ENCODE measurements at regions not wholly inside any gene's neighbourhood (a gene's known extent, or its start where the extent isn't known, plus 50 kb on each side); places are given as distances from the start of the nearest gene placed in this dataset.

DNA sequence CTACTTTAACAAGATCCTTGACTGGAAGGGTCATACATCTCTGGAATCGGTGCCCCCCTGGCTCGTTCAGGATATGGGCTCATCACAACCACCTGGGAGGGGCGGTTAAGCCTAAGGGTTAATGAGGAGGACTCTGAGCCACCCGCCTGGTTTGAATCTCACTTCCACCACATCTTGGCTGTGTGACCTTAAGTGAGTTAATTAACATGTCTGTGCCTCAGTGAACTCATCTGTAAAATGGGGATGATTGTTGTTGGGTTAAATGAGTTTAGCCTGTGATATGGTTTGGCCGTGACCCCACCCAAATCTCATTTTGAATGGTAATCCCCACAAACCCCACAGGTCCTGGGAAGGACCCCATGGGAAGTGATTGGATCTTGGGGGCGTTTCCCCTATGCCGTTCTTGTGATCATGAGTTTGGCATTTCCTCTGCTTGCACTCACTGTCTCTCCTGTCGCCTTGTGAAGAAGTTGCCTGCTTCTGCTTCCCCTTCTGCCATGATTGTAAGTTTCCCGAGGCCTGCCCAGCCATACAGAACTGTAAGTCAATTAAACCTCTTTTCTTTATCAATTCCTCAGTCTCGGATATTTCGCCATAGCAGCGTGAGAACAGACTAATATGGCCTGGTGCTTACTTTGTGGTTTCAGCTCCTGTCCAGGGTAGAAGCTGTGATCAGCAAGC is 214.0 kb upstream of the CIBAR2 start:
- no peak for DNase-seq (ENCODE audit: low read depth, low spot score)

DNA sequence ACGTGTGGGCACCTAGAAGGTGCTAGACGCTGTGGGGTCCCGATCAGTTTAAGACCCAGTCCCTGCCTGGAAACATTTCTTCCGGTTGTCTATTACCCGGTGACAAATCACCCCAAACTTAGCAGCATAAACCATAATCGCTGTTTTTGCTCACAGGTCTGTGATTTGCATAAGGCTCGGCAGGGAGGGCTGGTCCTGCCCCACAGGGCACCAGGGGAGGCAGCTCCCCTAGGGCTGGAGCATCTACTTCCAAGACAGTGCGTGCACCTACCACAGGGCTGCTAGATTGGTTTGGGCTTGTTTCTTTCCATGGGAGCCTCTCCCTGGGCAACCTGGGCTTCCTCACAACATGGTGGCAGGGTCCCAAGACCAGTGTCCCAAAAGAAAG is 214.5 kb upstream of the CIBAR2 start:
- no peak for DNase-seq (ENCODE audit: low read depth, low spot score)

DNA sequence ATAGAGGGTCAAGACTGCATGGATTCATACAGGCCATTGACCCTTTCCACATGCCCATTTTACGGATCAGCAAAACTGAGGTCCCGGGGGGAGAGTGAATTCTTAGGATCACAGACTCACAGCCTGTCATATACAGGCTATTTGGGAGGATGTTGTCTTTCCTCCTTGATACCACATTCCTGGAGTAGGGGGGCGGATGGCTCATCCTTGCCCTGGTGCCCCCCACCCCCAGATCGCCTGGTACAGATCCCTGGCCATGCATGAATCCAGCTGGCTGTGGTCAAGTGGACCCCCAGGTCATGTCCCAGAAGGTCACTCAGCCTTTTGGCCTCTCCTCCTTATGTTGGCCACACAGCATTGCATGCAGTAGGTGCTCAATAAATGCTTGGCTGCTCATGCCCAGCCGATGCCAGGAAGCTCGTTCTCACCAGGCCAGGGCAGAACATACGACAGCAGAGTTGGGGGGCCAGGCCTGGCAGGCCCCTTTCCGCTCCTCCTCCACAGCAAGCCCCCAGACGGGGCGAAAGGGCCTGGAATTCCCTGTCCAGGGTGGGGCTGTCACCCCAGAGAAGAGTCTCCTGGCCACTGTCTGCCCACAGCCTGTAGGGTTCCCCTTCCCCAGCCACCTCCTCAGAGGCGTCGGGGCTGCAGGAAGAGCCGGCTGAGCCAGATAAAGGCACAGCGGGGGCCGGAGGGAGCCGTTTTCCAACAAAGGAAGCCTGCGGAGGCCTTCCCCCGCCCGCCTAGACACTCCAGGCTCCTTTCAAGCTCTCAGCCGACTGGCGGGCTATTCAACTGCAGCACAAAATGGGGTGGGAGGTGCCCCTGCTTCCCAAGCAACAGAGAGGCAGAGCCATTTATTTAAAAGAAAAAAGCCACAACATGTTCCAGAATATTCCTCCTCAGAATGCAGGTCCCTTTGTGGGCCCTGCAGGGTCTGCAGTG is 215.7 kb upstream of the CIBAR2 start:
- no peak for DNase-seq (ENCODE audit: low read depth, low spot score)

DNA sequence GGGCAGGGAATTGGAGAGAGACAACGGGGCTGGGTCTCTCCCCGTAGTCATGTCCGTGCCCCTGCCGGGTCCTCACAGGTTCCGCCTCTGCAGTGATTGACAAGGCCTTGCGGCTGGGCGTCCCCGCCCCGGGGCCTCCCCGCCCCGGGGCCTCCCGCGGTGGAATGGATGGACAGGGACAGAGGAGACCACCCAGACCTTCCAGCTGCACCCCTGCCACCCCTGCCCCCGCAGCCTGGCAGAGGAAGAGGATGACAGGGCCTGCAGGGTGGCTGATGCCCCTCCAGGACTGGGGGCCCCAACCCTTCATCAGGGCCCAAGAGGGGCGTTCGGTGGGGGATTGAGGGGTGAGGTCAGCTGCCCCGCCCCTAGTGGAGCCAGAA is 216.4 kb upstream of the CIBAR2 start:
- DNase-seq (ENCODE audit: low read depth, low spot score), result no peak

DNA sequence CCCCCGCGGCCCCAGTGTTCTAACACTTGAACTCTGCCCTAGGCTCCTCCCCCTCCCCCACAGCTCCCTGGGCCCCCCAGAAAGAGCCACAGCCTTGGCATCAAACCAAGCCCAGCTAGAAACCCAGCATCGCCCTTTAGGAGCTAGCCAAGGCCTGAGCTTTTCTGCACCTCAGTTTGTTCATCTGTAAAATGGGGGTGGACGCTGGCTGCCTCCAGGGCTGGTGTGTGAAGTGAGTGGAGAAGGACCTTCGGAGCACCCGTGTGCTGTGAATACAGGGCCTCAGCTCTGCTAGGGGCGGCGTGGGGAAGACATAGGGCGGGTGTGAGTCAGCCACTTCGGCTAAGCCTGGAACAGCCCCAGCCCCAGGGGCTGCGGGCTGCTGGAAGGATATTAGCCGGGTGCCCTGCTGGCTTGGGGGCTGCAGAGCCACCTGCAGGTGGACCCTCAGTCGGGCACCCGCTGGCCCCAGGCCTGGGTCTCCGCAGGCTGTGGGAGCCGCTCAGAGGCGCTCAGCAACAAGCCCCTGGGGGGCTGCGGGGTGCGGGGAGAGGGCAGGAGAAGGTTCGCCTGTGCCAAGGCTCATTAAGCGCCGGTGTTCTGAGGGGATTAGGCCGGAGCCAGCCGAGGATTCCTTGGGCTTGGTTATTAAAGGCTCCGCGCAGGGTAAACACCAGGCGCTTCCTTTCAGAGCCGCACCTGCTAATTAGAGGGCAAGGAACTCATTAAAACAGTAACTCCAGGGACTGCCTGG is 217.0 kb upstream of the CIBAR2 start:
- no peak for DNase-seq (ENCODE audit: low read depth, low spot score)

DNA sequence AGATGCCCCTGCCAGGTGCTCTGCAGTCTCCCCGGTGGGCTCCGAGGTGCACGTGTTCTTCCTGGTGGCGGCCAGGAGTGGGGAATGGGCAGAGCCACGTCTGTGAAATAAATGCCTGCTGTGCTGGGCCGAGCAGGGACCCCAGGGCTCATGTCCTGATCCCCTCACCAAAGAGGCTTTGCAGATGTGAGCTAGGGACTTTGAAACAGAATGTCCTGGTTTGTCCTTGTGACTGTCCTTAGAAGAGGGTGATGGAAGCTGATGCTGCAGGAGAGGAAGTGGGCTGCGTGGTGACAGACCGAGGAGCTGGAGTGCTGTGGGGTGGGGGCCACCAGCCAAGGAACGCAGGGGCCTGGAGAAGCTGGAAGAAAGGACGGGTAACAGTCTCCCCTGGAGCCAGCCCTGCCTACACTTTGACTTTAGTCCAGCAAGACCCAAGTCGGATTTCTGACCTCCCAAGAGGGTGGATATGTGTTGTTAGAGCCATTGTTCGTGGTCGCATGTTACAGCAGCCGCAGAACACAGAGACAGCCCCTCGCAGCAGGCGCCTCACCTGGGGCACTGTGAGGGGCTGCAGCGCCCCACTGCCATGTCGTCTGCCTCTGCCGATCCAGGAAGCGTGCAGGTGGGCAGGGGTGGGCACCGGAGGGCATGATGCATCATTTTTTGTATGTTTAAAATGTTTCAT is 217.9 kb upstream of the CIBAR2 start:
- DNase-seq (ENCODE audit: low read depth, low spot score), result no peak

DNA sequence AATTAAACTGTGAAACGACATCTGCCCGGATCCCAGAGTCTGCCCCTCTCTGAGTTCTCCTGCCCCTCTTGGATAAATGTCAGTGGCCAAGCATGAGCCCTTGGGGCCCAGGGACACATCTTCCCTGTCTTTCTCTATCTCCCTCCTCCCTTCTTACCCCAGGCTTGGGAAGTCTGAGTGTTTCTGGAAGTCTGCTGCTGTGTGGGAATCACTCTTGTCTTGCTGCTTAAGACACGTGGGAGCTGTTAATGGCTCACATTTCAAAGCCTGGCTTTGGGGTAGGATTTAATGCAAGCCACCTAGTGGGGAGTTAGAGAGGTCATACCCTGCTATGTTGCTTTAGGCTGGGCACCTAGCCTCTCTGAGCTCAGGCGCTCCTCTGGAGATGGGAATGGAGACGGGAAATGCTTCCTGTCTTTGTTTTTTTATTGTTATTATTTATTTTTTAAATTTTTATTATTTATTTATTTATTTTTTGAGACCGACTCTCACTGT is 218.5 kb upstream of the CIBAR2 start:
- DNase-seq (ENCODE audit: low read depth, low spot score), result no peak

DNA sequence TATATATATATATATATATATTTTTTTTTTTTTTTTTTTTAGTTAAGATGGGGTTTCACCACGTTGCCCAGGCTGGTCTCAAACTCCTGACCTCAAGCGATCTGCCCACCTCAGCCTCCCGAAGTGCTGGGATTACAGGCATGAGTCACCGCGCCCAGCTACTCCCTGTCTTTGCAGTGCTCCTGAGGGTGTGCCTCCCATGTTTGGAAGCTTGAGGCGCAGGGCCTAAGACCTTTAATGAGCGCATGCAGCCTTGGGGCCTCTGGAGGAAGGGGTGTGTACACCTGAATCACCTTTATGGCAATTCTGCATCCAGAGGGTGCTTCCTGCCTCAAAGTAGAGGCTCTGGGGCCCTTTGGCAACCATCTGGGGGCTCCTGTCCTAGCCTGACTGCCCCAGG is 219.4 kb upstream of the CIBAR2 start:
- no peak for DNase-seq (ENCODE audit: low read depth, low spot score)

DNA sequence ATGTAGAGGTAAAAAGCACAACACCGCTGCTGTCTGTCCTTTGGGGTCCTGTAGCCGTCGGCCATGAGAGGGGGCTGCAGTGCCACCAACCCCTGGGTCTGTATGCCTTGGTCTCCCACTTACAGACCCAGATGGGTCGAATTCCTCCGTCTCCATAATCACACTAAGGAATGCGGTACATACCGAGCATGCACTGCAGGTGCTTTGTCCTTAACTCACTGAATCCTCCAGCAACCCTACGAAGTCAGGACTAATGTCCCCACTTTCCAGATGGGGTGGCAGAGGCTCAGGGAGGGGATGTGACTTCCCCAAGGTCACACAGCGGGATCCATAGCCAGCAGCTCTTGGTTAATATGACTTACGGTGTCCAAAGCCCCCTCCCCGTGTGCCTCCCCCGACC is 219.9 kb upstream of the CIBAR2 start:
- no peak for DNase-seq (ENCODE audit: low read depth, low spot score)

DNA sequence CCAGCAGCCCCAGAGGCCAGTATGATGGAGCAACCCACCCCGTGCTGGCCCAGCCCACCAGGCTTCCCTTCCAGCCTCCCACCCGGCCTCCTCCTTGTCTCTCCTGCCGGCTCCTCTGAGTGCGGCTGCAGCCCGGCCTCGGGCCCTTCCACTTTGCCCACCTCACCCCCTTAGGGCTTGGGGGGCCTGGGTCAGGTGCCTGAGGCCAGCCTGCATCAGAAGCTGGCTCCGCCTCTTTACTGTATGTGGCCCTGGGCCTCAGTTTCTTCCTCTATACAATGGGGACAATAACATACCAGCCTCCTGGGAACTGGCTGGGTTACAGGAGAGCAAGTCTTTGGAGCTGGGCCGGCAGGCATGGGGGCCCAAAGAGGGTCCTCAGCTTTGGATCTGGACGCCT is 221.1 kb upstream of the CIBAR2 start:
- no peak for DNase-seq (ENCODE audit: low read depth, low spot score)

DNA sequence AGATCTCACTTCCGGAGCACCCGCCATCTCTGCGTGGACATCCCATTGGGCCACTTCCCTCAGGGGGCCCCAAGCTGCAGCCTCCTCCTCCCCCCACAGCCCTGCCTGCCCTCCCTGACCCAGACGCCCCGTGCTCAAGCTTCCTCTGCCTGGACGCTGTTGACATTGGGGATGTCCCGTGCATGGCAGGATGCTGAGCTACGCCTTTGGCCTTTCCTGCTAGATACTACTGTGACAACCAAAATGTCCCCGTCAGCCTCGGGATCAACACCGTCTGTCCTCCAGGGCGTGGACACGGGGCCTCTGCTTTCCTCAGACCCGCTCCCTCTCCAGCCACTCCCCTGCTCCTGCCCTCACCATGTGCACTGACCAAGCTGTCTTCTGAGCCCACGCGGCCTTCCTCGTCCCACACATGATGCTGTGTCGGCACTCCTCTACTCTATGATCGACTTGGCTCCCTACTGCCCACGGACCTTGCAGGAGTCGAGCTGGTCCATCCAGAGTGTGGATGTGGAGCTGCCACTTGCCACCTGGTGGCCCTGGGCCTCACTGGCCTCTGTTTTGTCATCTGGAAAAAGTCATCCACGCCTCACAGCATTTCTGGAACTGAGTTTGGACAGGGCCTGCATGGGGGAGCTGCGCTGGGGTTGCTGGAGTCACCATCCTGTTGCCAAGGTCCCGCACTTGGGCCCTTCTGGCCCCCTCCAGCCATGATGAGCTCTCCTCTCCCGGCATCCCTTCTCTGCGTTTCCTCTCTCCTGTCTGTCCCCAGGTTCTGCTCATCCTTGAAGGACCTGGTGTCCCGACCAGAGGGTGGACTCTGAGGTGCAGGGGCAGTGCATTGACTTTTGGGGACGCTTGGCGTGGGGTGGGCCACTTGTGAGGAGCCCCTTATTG is 221.7 kb upstream of the CIBAR2 start:
- DNase-seq (ENCODE audit: low read depth, low spot score), result no peak

DNA sequence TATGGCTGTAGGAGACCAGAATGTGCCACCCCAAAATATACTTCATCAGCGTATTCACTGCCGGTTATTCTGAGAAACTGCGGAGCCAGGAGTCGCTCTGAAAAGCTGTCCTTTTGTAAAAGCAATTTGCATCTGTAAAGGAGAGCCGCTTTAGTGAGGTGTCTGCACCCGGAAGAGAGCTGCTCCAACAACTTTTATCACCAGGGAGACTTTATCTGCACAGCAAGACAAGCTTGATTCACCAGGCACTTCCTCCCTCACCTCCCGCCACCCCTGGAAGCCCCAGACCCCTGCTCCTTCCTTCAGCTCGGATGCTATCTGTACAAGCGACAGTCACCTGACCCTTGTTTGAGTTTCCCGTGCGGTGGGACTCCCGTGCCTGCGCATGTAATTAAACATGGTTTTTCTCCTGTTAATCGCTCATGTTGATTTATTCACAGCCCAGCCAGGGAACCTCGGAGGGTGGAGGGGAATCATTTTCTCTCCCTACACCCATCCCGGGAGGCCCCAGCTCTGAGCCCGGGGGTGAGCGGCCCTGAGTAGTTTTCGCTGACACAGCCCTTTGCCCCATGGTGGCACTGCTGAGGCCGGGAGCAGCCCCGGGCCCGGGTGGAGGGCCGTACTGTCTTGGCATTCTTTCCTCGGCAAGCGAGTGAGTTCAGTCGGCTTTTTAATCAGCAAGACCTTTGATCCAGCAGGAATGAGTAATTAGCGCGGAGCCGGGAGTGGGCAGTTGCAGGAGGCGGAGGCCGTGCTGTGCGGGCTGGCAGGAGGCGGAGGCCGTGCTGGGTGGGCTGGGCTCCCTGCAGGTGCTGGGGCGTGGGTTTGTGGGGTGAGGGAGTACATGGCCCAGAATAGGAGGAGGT is 222.7 kb upstream of the CIBAR2 start:
- DNase-seq (ENCODE audit: low read depth, low spot score), result no peak

DNA sequence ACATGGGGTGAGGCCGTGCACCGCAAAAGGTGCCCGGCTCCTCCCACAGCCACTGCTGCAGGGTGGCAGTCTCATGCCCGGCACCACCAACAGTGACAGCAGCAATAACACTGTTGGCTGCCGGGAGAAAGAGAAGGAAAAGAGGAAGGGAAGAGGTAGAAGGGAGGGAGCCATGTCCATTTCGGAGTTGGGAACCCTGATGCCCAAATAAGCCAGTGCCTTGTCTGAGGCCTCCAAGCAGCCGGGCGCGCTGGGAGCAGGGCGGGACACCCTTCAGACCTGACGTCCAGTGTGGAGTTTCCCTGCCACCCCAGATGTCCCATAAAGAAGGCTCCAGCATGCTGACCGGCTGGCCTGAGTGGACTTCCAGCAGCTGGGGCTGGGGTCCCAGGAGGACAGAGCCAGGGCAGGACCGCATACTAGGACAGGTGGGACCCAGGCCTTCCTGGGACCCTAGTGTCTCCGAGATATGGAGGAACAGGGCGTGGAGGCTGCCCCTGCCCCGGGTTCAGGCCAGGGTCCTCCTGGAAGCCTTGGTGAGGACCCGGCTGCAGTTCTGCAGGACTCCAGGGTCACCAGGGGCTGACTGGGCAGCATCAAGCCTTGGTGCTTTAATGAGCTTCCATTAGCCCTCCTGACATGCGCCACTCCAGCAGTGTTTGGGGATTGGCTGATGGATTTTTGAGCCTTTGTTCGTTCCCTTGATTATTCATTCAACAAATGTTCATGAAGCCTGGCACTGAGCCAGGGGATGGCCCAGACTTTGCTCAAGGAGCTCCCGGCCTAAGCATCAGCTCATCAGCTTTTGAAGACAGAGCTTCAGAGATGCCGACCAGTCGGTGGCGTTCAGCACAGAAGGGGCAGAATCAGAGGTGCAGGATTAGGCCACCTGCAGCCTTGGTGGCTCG is 223.6 kb upstream of the CIBAR2 start:
- no peak for DNase-seq (ENCODE audit: low read depth, low spot score)

DNA sequence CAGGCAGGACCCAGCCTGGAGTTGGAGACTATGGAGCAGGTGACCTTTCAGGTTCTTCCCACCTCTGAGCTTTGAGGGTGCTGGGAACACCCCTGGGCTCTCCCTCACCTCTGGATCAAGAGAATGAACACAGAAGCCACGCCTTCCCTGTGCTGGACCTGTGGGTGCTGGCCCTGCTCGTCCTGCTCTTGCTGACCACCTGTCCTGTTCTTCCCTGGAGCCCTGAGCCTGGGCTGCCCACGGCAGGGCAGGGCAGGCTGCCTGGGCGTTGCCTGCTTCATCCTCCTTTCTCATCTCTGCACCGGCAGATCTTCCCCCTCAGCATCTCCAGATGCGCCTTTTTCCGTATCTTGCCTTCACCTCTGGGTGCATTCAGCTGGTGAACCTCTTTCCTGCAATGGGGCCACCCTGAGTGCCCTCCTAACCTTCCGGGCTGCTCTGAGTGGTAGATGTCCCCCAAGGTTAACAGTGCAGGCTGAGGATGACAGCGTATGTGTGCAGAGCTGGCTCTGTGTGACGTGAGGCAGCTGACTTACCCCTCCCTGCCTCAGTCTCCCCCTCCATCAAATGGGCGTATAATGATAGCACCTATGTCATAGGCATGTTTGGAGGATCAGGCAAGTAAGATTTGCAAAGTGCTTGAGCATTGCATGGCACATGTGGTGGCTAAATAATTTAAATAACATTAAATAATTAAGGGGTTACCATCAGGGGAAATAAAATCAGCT is 225.8 kb upstream of the CIBAR2 start:
- DNase-seq (ENCODE audit: low read depth, low spot score), result no peak

DNA sequence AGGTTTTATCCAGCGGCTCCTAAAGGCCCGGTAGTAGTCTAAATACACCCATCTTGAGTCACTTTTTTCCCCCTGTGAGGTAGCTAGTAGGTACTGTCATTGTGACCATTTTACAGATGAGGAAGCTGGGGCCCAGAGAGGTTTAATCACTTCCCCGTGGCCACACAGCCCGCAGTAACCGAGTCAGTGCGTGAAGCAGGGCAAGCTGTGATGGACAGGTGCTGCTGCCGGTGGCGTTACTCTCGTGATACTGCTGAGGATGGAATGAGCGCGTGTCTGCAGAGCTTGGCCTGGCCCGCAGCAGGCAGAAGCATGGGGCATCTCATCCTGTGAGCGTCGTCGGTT is 226.3 kb upstream of the CIBAR2 start:
- no peak for DNase-seq (ENCODE audit: low read depth, low spot score)

DNA sequence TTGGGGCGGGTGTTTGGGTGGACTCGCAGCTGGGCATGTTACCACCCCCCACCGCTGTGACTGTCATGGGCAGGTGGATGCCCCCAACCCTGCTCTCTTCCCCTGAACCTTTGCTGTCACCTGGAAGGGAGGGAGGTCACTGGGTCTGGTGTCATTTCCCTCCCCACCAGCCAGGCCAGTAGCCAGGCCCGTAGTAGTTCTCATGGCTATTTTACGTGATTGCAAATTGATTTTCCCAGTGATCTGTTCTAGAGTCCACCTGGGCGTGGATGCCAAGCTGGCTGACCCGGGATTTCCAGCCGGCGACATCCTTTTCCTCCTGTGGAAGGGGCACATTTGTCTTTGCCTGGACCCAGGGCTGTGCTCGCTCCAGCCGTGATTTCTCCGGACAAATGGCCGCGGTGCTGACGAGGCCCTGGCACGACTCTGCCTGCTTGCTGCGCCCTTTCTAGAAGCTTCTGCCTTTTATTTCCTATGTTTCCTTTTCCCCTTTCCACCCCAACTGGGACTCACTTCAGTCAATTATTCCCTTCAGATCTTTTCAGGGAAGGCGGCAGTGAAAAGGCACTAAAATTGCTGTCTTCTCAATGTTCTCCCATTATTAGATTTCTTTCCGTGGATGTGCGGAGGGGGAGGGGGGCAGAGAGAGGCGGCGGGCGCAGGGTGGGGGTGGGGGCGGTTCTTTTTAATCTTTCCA is 226.9 kb upstream of the CIBAR2 start:
- no peak for DNase-seq (ENCODE audit: low read depth, low spot score)

DNA sequence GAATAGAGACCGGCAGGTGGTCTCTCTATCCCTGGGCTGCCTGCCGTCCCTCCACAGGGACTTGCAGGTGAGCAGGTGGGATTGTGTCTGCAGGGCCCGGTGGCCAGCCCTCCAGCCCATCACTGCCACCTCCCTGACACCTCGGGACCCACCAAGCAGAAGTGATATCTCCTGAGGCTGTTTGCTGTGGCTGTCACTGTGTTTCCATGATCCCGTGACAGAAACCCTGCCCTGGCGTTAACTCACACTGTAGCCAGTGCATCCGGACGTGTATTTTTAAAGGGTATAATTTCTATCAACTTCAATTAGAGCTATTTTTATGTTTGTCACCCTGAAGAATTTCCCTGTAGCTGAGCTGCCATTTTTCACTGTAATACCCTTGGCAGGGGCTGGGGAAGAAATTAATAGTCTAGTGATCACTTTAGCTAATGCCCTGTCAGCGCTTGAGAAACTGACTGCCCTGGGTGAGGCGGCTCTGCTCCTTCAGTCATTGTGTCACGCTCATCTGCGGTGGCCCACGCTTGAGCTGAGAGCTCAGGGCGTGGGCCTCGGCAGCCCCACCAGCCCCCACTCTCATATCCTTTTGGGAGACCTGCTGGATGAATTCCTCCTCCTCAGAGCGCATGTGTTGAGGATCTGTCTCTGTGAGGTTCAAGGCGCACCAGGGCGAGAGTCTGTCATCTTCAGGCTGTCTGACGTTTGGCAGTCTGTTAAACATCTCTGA is 229.9 kb upstream of the CIBAR2 start:
- no peak for DNase-seq (ENCODE audit: low read depth, low spot score)
